Neural progenitor cell (in vitro differentiated cells): ENCODE measurements at regions not wholly inside any gene's neighbourhood (a gene's known extent, or its start where the extent isn't known, plus 50 kb on each side); places are given as distances from the start of the nearest gene placed in this dataset.

Source experiments
- DNase-seq: peaks from one replicate; pipeline ENCODE4 v3.0.0-alpha.2; 2016; ENCODE audit warnings: low spot score
- H2AFZ ChIP-seq: fragments of 200-600 bp; sonication (generic); replicated peaks from 2 replicates; pipeline ENCODE4 v1.6.1; 2016; ENCODE audit warnings: antibody characterized with exemption
- H3F3A ChIP-seq: fragments of 200-600 bp; sonication (generic); 2 replicates; pipeline ENCODE4 v1.6.1; 2016; ENCODE audit warnings: antibody characterized with exemption, low read depth
- H3K27ac ChIP-seq: fragments of 200-600 bp; sonication (generic); 2 replicates; pipeline ENCODE4 v1.5.1; 2016; ENCODE audit warnings: mild to moderate bottlenecking
- H3K27me3 ChIP-seq: fragments of 200-600 bp; sonication (generic); 2 replicates; pipeline ENCODE4 v1.6.1; 2016; ENCODE audit warnings: mild to moderate bottlenecking, moderate library complexity
- H3K36me3 ChIP-seq: fragments of 200-600 bp; sonication (generic); 2 replicates; pipeline ENCODE4 v1.5.1; 2016
- H3K4me1 ChIP-seq: fragments of 200-600 bp; sonication (generic); 2 replicates; pipeline ENCODE4 v1.6.1; 2016; ENCODE audit warnings: mixed run types
- H3K4me2 ChIP-seq: fragments of 200-600 bp; sonication (generic); 2 replicates; pipeline ENCODE4 v1.6.1; 2016
- H3K4me3 ChIP-seq: fragments of 200-600 bp; sonication (generic); 2 replicates; pipeline ENCODE4 v1.5.1; 2016
- H3K79me2 ChIP-seq: fragments of 200-600 bp; sonication (generic); 2 replicates; pipeline ENCODE4 v1.6.1; 2016; ENCODE audit warnings: low read depth
- H3K9ac ChIP-seq: fragments of 200-600 bp; sonication (generic); 2 replicates; pipeline ENCODE4 v1.6.1; 2016
- H3K9me3 ChIP-seq: fragments of 200-600 bp; sonication (generic); 2 replicates; pipeline ENCODE4 v1.5.1; 2016; ENCODE audit warnings: low read depth
- H4K20me1 ChIP-seq: fragments of 200-600 bp; sonication (generic); 2 replicates; pipeline ENCODE4 v1.6.1; 2016; ENCODE audit warnings: low read depth
- H3K27ac Mint-ChIP-seq: 3 replicates; pipeline ENCODE4 v1.8.0; 2021; ENCODE audit warnings: mixed read lengths
- H3K27me3 Mint-ChIP-seq: 2 replicates; pipeline ENCODE4 v1.8.0; 2022; ENCODE audit warnings: low read depth, mild to moderate bottlenecking, inconsistent platforms, moderate library complexity, mixed read lengths; ENCODE audit not compliant: insufficient read depth
- H3K36me3 Mint-ChIP-seq: 3 replicates; pipeline ENCODE4 v1.8.0; 2021; ENCODE audit warnings: mixed read lengths
- H3K4me1 Mint-ChIP-seq: 3 replicates; pipeline ENCODE4 v1.8.0; 2021; ENCODE audit warnings: mixed read lengths
- H3K4me3 Mint-ChIP-seq: 3 replicates; pipeline ENCODE4 v1.8.0; 2021; ENCODE audit warnings: mild to moderate bottlenecking, moderate library complexity, mixed read lengths
- H3K9me3 Mint-ChIP-seq: 3 replicates; pipeline ENCODE4 v1.8.0; 2020; ENCODE audit warnings: mixed read lengths
- EZH2 ChIP-seq: fragments of 200-600 bp; sonication (generic); IDR thresholded peaks from 2 replicates; pipeline ENCODE4 v1.6.1; 2017; ENCODE audit warnings: antibody characterized with exemption, mild to moderate bottlenecking, moderate library complexity
- EZH2phosphoT487 ChIP-seq: fragments of 200-600 bp; sonication (generic); IDR thresholded peaks from 2 replicates; pipeline ENCODE4 v1.6.1; 2017; ENCODE audit warnings: antibody characterized with exemption
- TF ChIP-seq, protein P1 (sequence below): fragments of 200-600 bp; sonication (generic); IDR thresholded peaks from 2 replicates; pipeline ENCODE4 v1.5.1; 2017; ENCODE audit warnings: antibody characterized with exemption, mild to moderate bottlenecking

DNA sequence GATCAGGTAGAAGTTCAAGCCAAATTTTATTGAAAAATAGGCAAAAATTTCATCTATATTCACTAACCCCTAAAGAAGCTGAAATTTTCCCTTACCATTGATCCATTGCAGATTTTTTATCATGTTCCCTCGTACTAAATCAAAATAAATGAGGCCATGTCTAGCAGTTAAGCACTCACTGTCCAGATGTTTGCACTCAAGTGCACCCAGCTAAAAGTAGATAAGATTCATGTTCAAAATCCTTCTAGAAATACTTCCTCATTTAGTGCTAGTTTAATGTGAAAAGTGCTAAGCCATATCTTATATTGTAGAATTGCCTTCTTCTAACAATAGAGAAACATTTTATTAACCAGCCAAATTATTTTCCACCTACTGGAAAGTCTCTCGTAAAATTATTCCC, 164.7 kb upstream of the UBE2E2 start:
- Mint-ChIP-seq H3K9me3 (peaks cover 3% of the 10 kb centered on the region), H3K36me3 (no peaks in the 10 kb centered on the region), H3K4me1 (no peaks in the 10 kb centered on the region), H3K27me3 (no peaks in the 10 kb centered on the region), H3K27ac (no peak overlapping the region), H3K4me3 (no peak overlapping the region)
- TF ChIP-seq, protein P1, sequence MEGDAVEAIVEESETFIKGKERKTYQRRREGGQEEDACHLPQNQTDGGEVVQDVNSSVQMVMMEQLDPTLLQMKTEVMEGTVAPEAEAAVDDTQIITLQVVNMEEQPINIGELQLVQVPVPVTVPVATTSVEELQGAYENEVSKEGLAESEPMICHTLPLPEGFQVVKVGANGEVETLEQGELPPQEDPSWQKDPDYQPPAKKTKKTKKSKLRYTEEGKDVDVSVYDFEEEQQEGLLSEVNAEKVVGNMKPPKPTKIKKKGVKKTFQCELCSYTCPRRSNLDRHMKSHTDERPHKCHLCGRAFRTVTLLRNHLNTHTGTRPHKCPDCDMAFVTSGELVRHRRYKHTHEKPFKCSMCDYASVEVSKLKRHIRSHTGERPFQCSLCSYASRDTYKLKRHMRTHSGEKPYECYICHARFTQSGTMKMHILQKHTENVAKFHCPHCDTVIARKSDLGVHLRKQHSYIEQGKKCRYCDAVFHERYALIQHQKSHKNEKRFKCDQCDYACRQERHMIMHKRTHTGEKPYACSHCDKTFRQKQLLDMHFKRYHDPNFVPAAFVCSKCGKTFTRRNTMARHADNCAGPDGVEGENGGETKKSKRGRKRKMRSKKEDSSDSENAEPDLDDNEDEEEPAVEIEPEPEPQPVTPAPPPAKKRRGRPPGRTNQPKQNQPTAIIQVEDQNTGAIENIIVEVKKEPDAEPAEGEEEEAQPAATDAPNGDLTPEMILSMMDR, result no peak
- no peak for TF ChIP-seq EZH2phosphoT487
- no peak for TF ChIP-seq EZH2
- no peak overlapping the region for H3K4me2 ChIP-seq
- H3K9me3 ChIP-seq, result no peaks in the 10 kb centered on the region
- H3K4me1 ChIP-seq, result peaks cover 5% of the 10 kb centered on the region
- no peak overlapping the region for H3K9ac ChIP-seq
- no peak overlapping the region for H3K27ac ChIP-seq
- H3K79me2 ChIP-seq, result no peaks in the 10 kb centered on the region
- no peaks in the 10 kb centered on the region for H3F3A ChIP-seq
- H3K36me3 ChIP-seq, result no peaks in the 10 kb centered on the region
- no peaks in the 10 kb centered on the region for H4K20me1 ChIP-seq
- H3K4me3 ChIP-seq, result no peak overlapping the region
- H3K27me3 ChIP-seq, result no peaks in the 10 kb centered on the region
- no peak for DNase-seq
- no peak overlapping the region for H2AFZ ChIP-seq

DNA sequence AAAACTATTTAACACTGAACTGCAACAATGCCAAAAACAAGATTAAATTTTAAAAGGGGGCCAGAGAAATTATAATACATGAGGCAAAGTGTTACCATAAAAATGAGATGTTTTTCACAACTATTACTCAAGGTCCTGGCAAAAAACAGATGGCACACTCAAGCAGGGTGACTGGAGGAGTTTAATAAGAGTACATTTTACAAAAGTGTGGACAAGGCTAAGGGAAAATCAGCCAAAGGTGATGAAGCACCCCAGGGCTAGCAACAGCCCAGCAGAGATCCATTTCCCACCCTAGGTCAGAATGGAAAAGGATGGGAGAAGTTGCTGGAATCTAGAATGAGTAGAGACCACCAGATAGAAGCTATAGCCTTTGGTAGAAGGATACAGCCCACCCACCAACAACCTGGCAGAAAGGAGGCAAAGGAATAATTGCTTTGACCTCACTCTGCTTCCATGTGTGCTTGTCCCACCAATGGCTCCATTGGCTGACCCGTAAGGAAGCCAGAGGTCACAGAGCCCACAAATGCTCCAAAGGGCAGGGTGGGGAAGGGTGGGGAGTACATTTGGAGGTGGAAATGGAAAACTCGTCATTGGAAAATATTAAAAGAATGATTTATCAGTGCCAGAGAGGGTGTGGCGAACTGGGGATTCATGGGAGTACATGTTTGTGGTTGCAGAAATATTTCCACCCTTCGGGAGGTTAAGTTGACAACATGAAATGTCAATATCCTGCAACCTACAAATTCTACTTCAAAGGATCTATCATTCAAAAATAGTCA, 161.0 kb upstream of the UBE2E2 start:
- H3K4me1 Mint-ChIP-seq, result no peaks in the 10 kb centered on the region
- Histone ChIP-seq H3K27ac (no peak overlapping the region), H2AFZ (no peak overlapping the region)

DNA sequence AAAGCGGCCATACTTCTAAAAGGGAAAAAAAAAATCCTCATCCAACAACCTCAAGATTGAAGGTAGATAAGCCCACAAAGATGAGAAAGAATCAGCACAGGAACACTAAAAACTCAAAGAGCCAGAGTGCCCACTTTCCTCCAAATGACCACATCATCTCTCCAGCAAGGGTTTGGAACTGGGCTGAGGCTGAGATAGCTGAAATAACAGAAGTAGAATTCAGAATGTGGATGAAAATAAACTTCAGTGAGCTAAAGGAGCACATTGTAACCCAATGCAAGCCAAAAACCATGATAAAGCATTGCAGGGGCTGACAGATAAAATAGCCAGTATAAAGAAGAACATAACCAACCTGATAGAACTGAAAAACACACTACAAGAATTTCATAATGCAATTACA, 158.7 kb upstream of the UBE2E2 start:
- H3K4me3 ChIP-seq, result no peak overlapping the region
- no peaks in the 10 kb centered on the region for H3K4me1 ChIP-seq
- H3K27ac ChIP-seq, result no peak overlapping the region
- H3F3A ChIP-seq, result no peaks in the 10 kb centered on the region
- no peaks in the 10 kb centered on the region for H3K36me3 ChIP-seq
- H4K20me1 ChIP-seq, result no peaks in the 10 kb centered on the region
- TF ChIP-seq EZH2phosphoT487, result no peak
- no peak for TF ChIP-seq EZH2
- TF ChIP-seq, protein P1, result no peak
- no peak overlapping the region for H3K4me3 Mint-ChIP-seq
- no peaks in the 10 kb centered on the region for H3K27me3 ChIP-seq
- H2AFZ ChIP-seq, result no peak overlapping the region
- no peak overlapping the region for H3K27ac Mint-ChIP-seq
- no peaks in the 10 kb centered on the region for H3K27me3 Mint-ChIP-seq
- no peak for DNase-seq
- H3K9me3 ChIP-seq, result no peaks in the 10 kb centered on the region
- peaks cover 20% of the 10 kb centered on the region for H3K9me3 Mint-ChIP-seq
- no peaks in the 10 kb centered on the region for H3K36me3 Mint-ChIP-seq
- H3K4me2 ChIP-seq, result no peak overlapping the region
- H3K79me2 ChIP-seq, result no peaks in the 10 kb centered on the region
- H3K9ac ChIP-seq, result no peak overlapping the region
- H3K4me1 Mint-ChIP-seq, result no peaks in the 10 kb centered on the region

More for the DNA sequence above, 161.0 kb upstream of the UBE2E2 start:
- H3K27me3 Mint-ChIP-seq, result no peaks in the 10 kb centered on the region
- Histone ChIP-seq H3K36me3 (no peaks in the 10 kb centered on the region), H4K20me1 (no peaks in the 10 kb centered on the region), H3F3A (no peaks in the 10 kb centered on the region), H3K4me2 (no peak overlapping the region), H3K9me3 (no peaks in the 10 kb centered on the region), H3K79me2 (no peaks in the 10 kb centered on the region), H3K9ac (no peak overlapping the region), H3K27me3 (no peaks in the 10 kb centered on the region), H3K4me3 (no peak overlapping the region), H3K4me1 (no peaks in the 10 kb centered on the region)
- no peaks in the 10 kb centered on the region for H3K36me3 Mint-ChIP-seq
- no peak for DNase-seq
- peaks cover 18% of the 10 kb centered on the region for H3K9me3 Mint-ChIP-seq
- H3K27ac Mint-ChIP-seq, result no peak overlapping the region
- H3K4me3 Mint-ChIP-seq, result no peak overlapping the region
- TF ChIP-seq EZH2 (no peak), EZH2phosphoT487 (no peak)
- TF ChIP-seq, protein P1, result no peak
